ENCODE measurements at regions not wholly inside any gene's neighbourhood (a gene's known extent, or its start where the extent isn't known, plus 50 kb on each side); places are given as distances from the start of the nearest gene placed in this dataset.

GRCh38 chrX:5733501-5733900 is 495.2 kb downstream of the NLGN4X start:
- Histone ChIP-seq H3K36me3 (ENCODE audit: insufficient read depth) (no peaks in the 10 kb centered on the region), H3K27me3 (ENCODE audit: insufficient read depth, low read depth) (no peaks in the 10 kb centered on the region), H3K27ac (no peak overlapping the region), H3K4me3 (IDR thresholded peaks at IDR 0.05; ENCODE audit: insufficient read depth, low read depth, low read length) (no peak overlapping the region), H3K4me1 (ENCODE audit: low read depth, poor library complexity, severe bottlenecking) (no peaks in the 10 kb centered on the region), H4K20me1 (ENCODE audit: insufficient read depth) (no peaks in the 10 kb centered on the region), H3K4me2 (no peak overlapping the region), H2AFZ (ENCODE audit: low read depth) (no peak overlapping the region), H3K9ac (no peak overlapping the region), H3K79me2 (ENCODE audit: insufficient read depth, low read depth) (no peaks in the 10 kb centered on the region)
- TF ChIP-seq CTCF (conservative IDR thresholded peaks at IDR 0.05; ENCODE audit: low read depth, low read length): no peak

GRCh38 chrX:5730556-5730955 is 498.1 kb downstream of the NLGN4X start:
- Histone ChIP-seq H3K36me3 (ENCODE audit: insufficient read depth) (no peaks in the 10 kb centered on the region), H3K9ac (no peak overlapping the region), H3K4me2 (no peak overlapping the region), H3K79me2 (ENCODE audit: insufficient read depth, low read depth) (no peaks in the 10 kb centered on the region), H3K27ac (no peak overlapping the region), H4K20me1 (ENCODE audit: insufficient read depth) (no peaks in the 10 kb centered on the region), H2AFZ (ENCODE audit: low read depth) (no peak overlapping the region), H3K27me3 (ENCODE audit: insufficient read depth, low read depth) (no peaks in the 10 kb centered on the region), H3K4me3 (IDR thresholded peaks at IDR 0.05; ENCODE audit: insufficient read depth, low read depth, low read length) (no peak overlapping the region), H3K4me1 (ENCODE audit: low read depth, poor library complexity, severe bottlenecking) (no peaks in the 10 kb centered on the region)
- TF ChIP-seq CTCF (conservative IDR thresholded peaks at IDR 0.05; ENCODE audit: low read depth, low read length): no peak

- no peak overlapping the region for H3K9ac ChIP-seq
- TF ChIP-seq CTCF (conservative IDR thresholded peaks at IDR 0.05; ENCODE audit: low read depth, low read length): no peak
- H3K4me2 ChIP-seq: no peak overlapping the region
- H3K4me1 ChIP-seq (ENCODE audit: low read depth, poor library complexity, severe bottlenecking): no peaks in the 10 kb centered on the region
- H2AFZ ChIP-seq (ENCODE audit: low read depth): no peak overlapping the region
- H3K27me3 ChIP-seq (ENCODE audit: insufficient read depth, low read depth): no peaks in the 10 kb centered on the region
- no peak overlapping the region for H3K4me3 ChIP-seq (IDR thresholded peaks at IDR 0.05; ENCODE audit: insufficient read depth, low read depth, low read length)
- no peaks in the 10 kb centered on the region for H3K79me2 ChIP-seq (ENCODE audit: insufficient read depth, low read depth)
- no peaks in the 10 kb centered on the region for H4K20me1 ChIP-seq (ENCODE audit: insufficient read depth)
- no peaks in the 10 kb centered on the region for H3K36me3 ChIP-seq (ENCODE audit: insufficient read depth)
- no peak overlapping the region for H3K27ac ChIP-seq
Observed at GRCh38 chrX:5726224-5726623, 502.4 kb downstream of the NLGN4X start.

- no peak overlapping the region for H3K9ac ChIP-seq
- H3K27ac ChIP-seq: no peak overlapping the region
- no peaks in the 10 kb centered on the region for H4K20me1 ChIP-seq (ENCODE audit: insufficient read depth)
- H3K79me2 ChIP-seq (ENCODE audit: insufficient read depth, low read depth): no peaks in the 10 kb centered on the region
- H3K4me2 ChIP-seq: no peak overlapping the region
- H3K27me3 ChIP-seq (ENCODE audit: insufficient read depth, low read depth): no peaks in the 10 kb centered on the region
- H2AFZ ChIP-seq (ENCODE audit: low read depth): no peak overlapping the region
- TF ChIP-seq CTCF (conservative IDR thresholded peaks at IDR 0.05; ENCODE audit: low read depth, low read length): no peak
- no peaks in the 10 kb centered on the region for H3K4me1 ChIP-seq (ENCODE audit: low read depth, poor library complexity, severe bottlenecking)
- no peak overlapping the region for H3K4me3 ChIP-seq (IDR thresholded peaks at IDR 0.05; ENCODE audit: insufficient read depth, low read depth, low read length)
- H3K36me3 ChIP-seq (ENCODE audit: insufficient read depth): no peaks in the 10 kb centered on the region
Observed at GRCh38 chrX:5724123-5724522, 504.5 kb downstream of the NLGN4X start.

GRCh38 chrX:5718651-5719050 is 510.0 kb downstream of the NLGN4X start:
- Histone ChIP-seq H3K4me2 (no peak overlapping the region), H3K27ac (no peak overlapping the region), H2AFZ (ENCODE audit: low read depth) (no peak overlapping the region), H3K79me2 (ENCODE audit: insufficient read depth, low read depth) (no peaks in the 10 kb centered on the region), H3K27me3 (ENCODE audit: insufficient read depth, low read depth) (no peaks in the 10 kb centered on the region), H3K9ac (no peak overlapping the region), H3K36me3 (ENCODE audit: insufficient read depth) (no peaks in the 10 kb centered on the region), H3K4me3 (IDR thresholded peaks at IDR 0.05; ENCODE audit: insufficient read depth, low read depth, low read length) (no peak overlapping the region), H4K20me1 (ENCODE audit: insufficient read depth) (no peaks in the 10 kb centered on the region), H3K4me1 (ENCODE audit: low read depth, poor library complexity, severe bottlenecking) (no peaks in the 10 kb centered on the region)
- no peak for TF ChIP-seq CTCF (conservative IDR thresholded peaks at IDR 0.05; ENCODE audit: low read depth, low read length)
